ENCODE measurements at regions not wholly inside any gene's neighbourhood (a gene's known extent, or its start where the extent isn't known, plus 50 kb on each side); places are given as distances from the start of the nearest gene placed in this dataset.
A peak's percentile ranks its signal among the peaks of the same experiment; 100 is the strongest.

GRCh38 chr10:130882906-130883305, 428.6 kb downstream of the TCERG1L start:
- DNase-seq: no peak

- DNase-seq: no peak
Observed at GRCh38 chr10:130884456-130884855, 427.1 kb downstream of the TCERG1L start.

- no peak for DNase-seq
Observed at GRCh38 chr10:130885021-130885655, 426.4 kb downstream of the TCERG1L start.

GRCh38 chr10:130887170-130887569, 424.4 kb downstream of the TCERG1L start:
- DNase-seq: no peak

GRCh38 chr10:130888493-130888892, 423.0 kb downstream of the TCERG1L start:
- no peak for DNase-seq

GRCh38 chr10:130889240-130889639, 422.3 kb downstream of the TCERG1L start:
- peak; percentile 10 for DNase-seq

GRCh38 chr10:130889780-130890179, 421.7 kb downstream of the TCERG1L start:
- DNase-seq: no peak

- DNase-seq: no peak
Observed at GRCh38 chr10:130891066-130891465, 420.5 kb downstream of the TCERG1L start.

- DNase-seq: no peak
Observed at GRCh38 chr10:130894471-130894870, 417.1 kb downstream of the TCERG1L start.

GRCh38 chr10:130895161-130895560, 416.4 kb downstream of the TCERG1L start:
- no peak for DNase-seq

GRCh38 chr10:130897815-130898214, 413.7 kb downstream of the TCERG1L start:
- DNase-seq: no peak

GRCh38 chr10:130898381-130898780, 413.1 kb downstream of the TCERG1L start:
- no peak for DNase-seq

- DNase-seq: no peak
Observed at GRCh38 chr10:130899856-130900255, 411.7 kb downstream of the TCERG1L start.

GRCh38 chr10:130900441-130901160, 410.9 kb downstream of the TCERG1L start:
- no peak for DNase-seq

GRCh38 chr10:130901311-130902165, 410.0 kb downstream of the TCERG1L start:
- no peak for DNase-seq

GRCh38 chr10:130902471-130902870, 409.1 kb downstream of the TCERG1L start:
- no peak for DNase-seq

- DNase-seq: no peak
Observed at GRCh38 chr10:130902929-130903328, 408.6 kb downstream of the TCERG1L start.

GRCh38 chr10:130904676-130905075, 406.8 kb downstream of the TCERG1L start:
- DNase-seq: no peak

GRCh38 chr10:130905386-130905785, 406.1 kb downstream of the TCERG1L start:
- DNase-seq: no peak

GRCh38 chr10:130905921-130906320, 405.6 kb downstream of the TCERG1L start:
- no peak for DNase-seq

- DNase-seq: no peak
Observed at GRCh38 chr10:130910848-130911247, 400.7 kb downstream of the TCERG1L start.

- no peak for DNase-seq
Observed at GRCh38 chr10:130913844-130914243, 397.7 kb downstream of the TCERG1L start.

GRCh38 chr10:130914367-130914766, 397.2 kb downstream of the TCERG1L start:
- no peak for DNase-seq

- no peak for DNase-seq
Observed at GRCh38 chr10:130915065-130915464, 396.5 kb downstream of the TCERG1L start.
